HL-60 (cell line): ENCODE measurements at regions not wholly inside any gene's neighbourhood (a gene's known extent, or its start where the extent isn't known, plus 50 kb on each side); places are given as distances from the start of the nearest gene placed in this dataset.

Source experiments
- GABPA ChIP-seq: IDR thresholded peaks from 2 replicates; pipeline ENCODE4 v1.6.1; 2012; ENCODE audit warnings: low read depth
- POLR2AphosphoS5 ChIP-seq: IDR thresholded peaks from 2 replicates; pipeline ENCODE4 v1.6.1; 2012; ENCODE audit warnings: low read depth
- SPI1 ChIP-seq: IDR thresholded peaks from 2 replicates; pipeline ENCODE4 v1.6.1; 2012; ENCODE audit warnings: low read depth, mild to moderate bottlenecking, borderline replicate concordance
- TF ChIP-seq, protein P1 (sequence below): IDR thresholded peaks from one replicate; pipeline ENCODE4 v1.5.1; 2011; ENCODE audit warnings: low read length, control low read depth, inconsistent platforms; ENCODE audit not compliant: insufficient read depth
- TF ChIP-seq, protein P2 (sequence below): IDR thresholded peaks from 2 replicates; pipeline ENCODE4 v1.6.1; 2012; ENCODE audit warnings: low read depth; ENCODE audit not compliant: insufficient replicate concordance

DNA sequence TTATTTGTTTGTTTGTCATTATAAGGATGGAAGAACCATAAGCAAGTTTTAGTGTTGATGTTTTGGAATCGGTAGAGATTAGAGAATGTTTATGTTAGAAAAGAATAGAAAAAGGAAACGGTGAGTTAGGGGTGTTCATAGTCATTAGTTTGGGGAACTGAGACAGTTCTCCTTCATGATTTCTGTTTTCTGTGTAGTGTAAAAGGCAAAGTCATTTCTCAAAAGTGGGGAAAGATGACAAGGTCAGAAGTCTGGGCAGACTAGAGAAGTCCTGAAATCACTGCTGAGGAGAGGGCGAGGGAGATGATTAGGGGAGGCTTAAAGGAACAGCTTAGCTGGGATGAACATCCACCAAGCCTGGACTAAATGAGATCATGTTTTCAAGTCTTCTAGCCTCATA is 498.9 kb downstream of the TTLL7 start:
- TF ChIP-seq, protein P1, sequence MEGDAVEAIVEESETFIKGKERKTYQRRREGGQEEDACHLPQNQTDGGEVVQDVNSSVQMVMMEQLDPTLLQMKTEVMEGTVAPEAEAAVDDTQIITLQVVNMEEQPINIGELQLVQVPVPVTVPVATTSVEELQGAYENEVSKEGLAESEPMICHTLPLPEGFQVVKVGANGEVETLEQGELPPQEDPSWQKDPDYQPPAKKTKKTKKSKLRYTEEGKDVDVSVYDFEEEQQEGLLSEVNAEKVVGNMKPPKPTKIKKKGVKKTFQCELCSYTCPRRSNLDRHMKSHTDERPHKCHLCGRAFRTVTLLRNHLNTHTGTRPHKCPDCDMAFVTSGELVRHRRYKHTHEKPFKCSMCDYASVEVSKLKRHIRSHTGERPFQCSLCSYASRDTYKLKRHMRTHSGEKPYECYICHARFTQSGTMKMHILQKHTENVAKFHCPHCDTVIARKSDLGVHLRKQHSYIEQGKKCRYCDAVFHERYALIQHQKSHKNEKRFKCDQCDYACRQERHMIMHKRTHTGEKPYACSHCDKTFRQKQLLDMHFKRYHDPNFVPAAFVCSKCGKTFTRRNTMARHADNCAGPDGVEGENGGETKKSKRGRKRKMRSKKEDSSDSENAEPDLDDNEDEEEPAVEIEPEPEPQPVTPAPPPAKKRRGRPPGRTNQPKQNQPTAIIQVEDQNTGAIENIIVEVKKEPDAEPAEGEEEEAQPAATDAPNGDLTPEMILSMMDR: no peak
- TF ChIP-seq GABPA (no peak), POLR2AphosphoS5 (no peak), SPI1 (no peak)
- TF ChIP-seq, protein P2, sequence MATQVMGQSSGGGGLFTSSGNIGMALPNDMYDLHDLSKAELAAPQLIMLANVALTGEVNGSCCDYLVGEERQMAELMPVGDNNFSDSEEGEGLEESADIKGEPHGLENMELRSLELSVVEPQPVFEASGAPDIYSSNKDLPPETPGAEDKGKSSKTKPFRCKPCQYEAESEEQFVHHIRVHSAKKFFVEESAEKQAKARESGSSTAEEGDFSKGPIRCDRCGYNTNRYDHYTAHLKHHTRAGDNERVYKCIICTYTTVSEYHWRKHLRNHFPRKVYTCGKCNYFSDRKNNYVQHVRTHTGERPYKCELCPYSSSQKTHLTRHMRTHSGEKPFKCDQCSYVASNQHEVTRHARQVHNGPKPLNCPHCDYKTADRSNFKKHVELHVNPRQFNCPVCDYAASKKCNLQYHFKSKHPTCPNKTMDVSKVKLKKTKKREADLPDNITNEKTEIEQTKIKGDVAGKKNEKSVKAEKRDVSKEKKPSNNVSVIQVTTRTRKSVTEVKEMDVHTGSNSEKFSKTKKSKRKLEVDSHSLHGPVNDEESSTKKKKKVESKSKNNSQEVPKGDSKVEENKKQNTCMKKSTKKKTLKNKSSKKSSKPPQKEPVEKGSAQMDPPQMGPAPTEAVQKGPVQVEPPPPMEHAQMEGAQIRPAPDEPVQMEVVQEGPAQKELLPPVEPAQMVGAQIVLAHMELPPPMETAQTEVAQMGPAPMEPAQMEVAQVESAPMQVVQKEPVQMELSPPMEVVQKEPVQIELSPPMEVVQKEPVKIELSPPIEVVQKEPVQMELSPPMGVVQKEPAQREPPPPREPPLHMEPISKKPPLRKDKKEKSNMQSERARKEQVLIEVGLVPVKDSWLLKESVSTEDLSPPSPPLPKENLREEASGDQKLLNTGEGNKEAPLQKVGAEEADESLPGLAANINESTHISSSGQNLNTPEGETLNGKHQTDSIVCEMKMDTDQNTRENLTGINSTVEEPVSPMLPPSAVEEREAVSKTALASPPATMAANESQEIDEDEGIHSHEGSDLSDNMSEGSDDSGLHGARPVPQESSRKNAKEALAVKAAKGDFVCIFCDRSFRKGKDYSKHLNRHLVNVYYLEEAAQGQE: no peak
